H1 (cell line): ENCODE measurements at regions not wholly inside any gene's neighbourhood (a gene's known extent, or its start where the extent isn't known, plus 50 kb on each side); places are given as distances from the start of the nearest gene placed in this dataset.

Source experiments
- CTCF ChIA-PET: fragments of 300-600 bp; sonication (Branson Sonifier 250); formaldehyde crosslinking; loops from one replicate; lab custom pipeline; 2021; ENCODE audit not compliant: partially characterized antibody; lab: Charles Lee
- POLR2A ChIA-PET: fragments of 300-600 bp; sonication (Branson Sonifier 250); formaldehyde crosslinking; loops from one replicate; lab custom pipeline; 2021; ENCODE audit warnings: inconsistent platforms; ENCODE audit not compliant: partially characterized antibody; lab: Charles Lee
- DNase-seq, 2 experiments: peaks; one replicate each; pipeline versions ENCODE4 v3.0.0 to v3.0.0-alpha.2; 2010 to 2022; ENCODE audit warnings: low spot score in 2 of 2, low read depth in 1 of 2, mixed read lengths in 1 of 2
- FAIRE-seq: peaks from 2 replicates; lab custom pipeline; 2011; peaks lifted over from hg19 to GRCh38; lab: Jason Lieb, UNC
- H2AFZ ChIP-seq: 2 replicates; pipeline ENCODE4 v1.8.1; 2012; ENCODE audit warnings: low read length, inconsistent platforms
- H2AK5ac ChIP-seq: 2 replicates; pipeline ENCODE4 v1.6.1; 2013; ENCODE audit warnings: low read depth, low read length
- H2BK120ac ChIP-seq: replicated peaks from 2 replicates; pipeline ENCODE3; 2013; ENCODE audit warnings: low read depth, low read length, inconsistent platforms
- H2BK12ac ChIP-seq: 2 replicates; pipeline ENCODE4 v1.6.1; 2013; ENCODE audit warnings: low read depth, low read length
- H2BK15ac ChIP-seq: 2 replicates; pipeline ENCODE4 v1.6.1; 2013; ENCODE audit warnings: low read length
- H2BK20ac ChIP-seq: 2 replicates; pipeline ENCODE4 v1.6.1; 2013; ENCODE audit warnings: low read length
- H2BK5ac ChIP-seq: 2 replicates; pipeline ENCODE4 v1.6.1; 2013; ENCODE audit warnings: low read depth, low read length
- H3K14ac ChIP-seq: 2 replicates; pipeline ENCODE4 v1.6.1; 2013; ENCODE audit warnings: inconsistent platforms; ENCODE audit not compliant: insufficient read length
- H3K18ac ChIP-seq: 2 replicates; pipeline ENCODE4 v1.6.1; 2013; ENCODE audit warnings: low read length; ENCODE audit errors: extremely low read depth
- H3K23ac ChIP-seq: 2 replicates; pipeline ENCODE4 v1.6.1; 2013; ENCODE audit warnings: inconsistent platforms; ENCODE audit not compliant: insufficient read length
- H3K23me2 ChIP-seq: 2 replicates; pipeline ENCODE4 v1.6.1; 2013; ENCODE audit warnings: low read depth, low read length
- H3K27ac ChIP-seq: 2 replicates; pipeline ENCODE4 v1.6.1; 2011; ENCODE audit warnings: low read depth, low read length, inconsistent platforms
- H3K27me3 ChIP-seq, 4 experiments: replicated peaks in 1 of 4; 1 replicate in 1 of 4; 2 replicates in 3 of 4; pipeline versions ENCODE4 v1.6.1 to v1.8.1; 2011 to 2013; ENCODE audit warnings: low read length in 3 of 4, mild to moderate bottlenecking in 3 of 4, inconsistent platforms in 2 of 4, mixed read lengths in 2 of 4, moderate library complexity in 1 of 4; ENCODE audit not compliant: control insufficient read depth in 3 of 4, insufficient read depth in 3 of 4; ENCODE audit errors: extremely low read depth in 1 of 4
- H3K36me3 ChIP-seq, 4 experiments: 2 replicates each; pipeline versions ENCODE4 v1.6.1 to v1.8.1; 2011 to 2013; ENCODE audit warnings: mild to moderate bottlenecking in 4 of 4, low read length in 3 of 4, moderate library complexity in 2 of 4, control low read depth in 1 of 4, inconsistent platforms in 1 of 4; ENCODE audit not compliant: insufficient read depth in 4 of 4, control insufficient read depth in 2 of 4
- H3K4ac ChIP-seq: replicated peaks from 2 replicates; pipeline ENCODE3; 2013; ENCODE audit warnings: low read length, low read depth, mixed read lengths, inconsistent platforms; ENCODE audit not compliant: insufficient read length
- H3K4me1 ChIP-seq, 4 experiments: replicated peaks in 1 of 4; 1 replicate in 1 of 4; 2 replicates in 3 of 4; pipeline versions ENCODE4 v1.6.1 to v1.8.1; 2011 to 2013; ENCODE audit warnings: low read length in 3 of 4, inconsistent platforms in 2 of 4, mixed read lengths in 1 of 4; ENCODE audit not compliant: insufficient read depth in 4 of 4, control insufficient read depth in 3 of 4
- H3K4me2 ChIP-seq, 2 experiments: 2 replicates each; pipeline versions ENCODE4 v1.6.1 to v1.8.1; 2011 to 2013; ENCODE audit warnings: low read depth in 2 of 2, low read length in 2 of 2, control low read depth in 1 of 2, inconsistent platforms in 1 of 2, mild to moderate bottlenecking in 1 of 2; ENCODE audit not compliant: insufficient read depth in 1 of 2
- H3K4me3 ChIP-seq, 4 experiments: fragments of 200-600, 300-600 bp in 1 of 4; sonication (generic), shearing (Covaris generic), sonication (Bioruptor Twin) in 1 of 4; 2 replicates each; pipeline versions ENCODE4 v1.5.1 to v1.8.1; 2011 to 2016; ENCODE audit warnings: low read length in 4 of 4, low read depth in 3 of 4, control low read depth in 2 of 4, inconsistent platforms in 2 of 4, mild to moderate bottlenecking in 2 of 4, mixed read lengths in 1 of 4, moderate library complexity in 1 of 4; ENCODE audit not compliant: insufficient read depth in 2 of 4; ENCODE audit errors: extremely low read depth in 1 of 4
- H3K56ac ChIP-seq: replicated peaks from 2 replicates; pipeline ENCODE3; 2013; ENCODE audit warnings: low read depth, mild to moderate bottlenecking, mixed read lengths, low read length, inconsistent platforms; ENCODE audit not compliant: insufficient read length
- H3K79me1 ChIP-seq: 2 replicates; pipeline ENCODE4 v1.6.1; 2013; ENCODE audit warnings: low read depth, low read length, control low read depth
- H3K79me2 ChIP-seq, 2 experiments: 2 replicates each; pipeline versions ENCODE4 v1.6.1 to v1.8.1; 2012 to 2013; ENCODE audit warnings: low read length in 2 of 2, mild to moderate bottlenecking in 2 of 2, inconsistent platforms in 1 of 2; ENCODE audit not compliant: insufficient read depth in 2 of 2, control insufficient read depth in 1 of 2
- H3K9ac ChIP-seq, 4 experiments: replicated peaks in 1 of 4; 1 replicate in 1 of 4; 2 replicates in 3 of 4; pipeline versions ENCODE4 v1.6.1 to v1.8.1; 2011 to 2013; ENCODE audit warnings: low read depth in 3 of 4, low read length in 3 of 4, control low read depth in 2 of 4, mild to moderate bottlenecking in 2 of 4, moderate library complexity in 2 of 4, inconsistent platforms in 1 of 4; ENCODE audit errors: extremely low read depth in 1 of 4
- H3K9me3 ChIP-seq, 2 experiments: 2 replicates each; pipeline versions ENCODE4 v1.6.1 to v1.8.1; 2012 to 2013; ENCODE audit warnings: mild to moderate bottlenecking in 2 of 2, moderate library complexity in 2 of 2, control low read depth in 1 of 2, inconsistent platforms in 1 of 2, low read depth in 1 of 2, low read length in 1 of 2, mixed read lengths in 1 of 2; ENCODE audit not compliant: insufficient read depth in 2 of 2
- H4K20me1 ChIP-seq, 2 experiments: replicated peaks in 1 of 2; 2 replicates each; pipeline versions ENCODE3 to v1.8.1; 2011 to 2013; ENCODE audit warnings: inconsistent platforms in 2 of 2, low read length in 2 of 2, mild to moderate bottlenecking in 1 of 2; ENCODE audit not compliant: insufficient read depth in 2 of 2, control insufficient read depth in 1 of 2
- H4K5ac ChIP-seq: 2 replicates; pipeline ENCODE4 v1.6.1; 2013; ENCODE audit warnings: low read length, low read depth, mixed read lengths, inconsistent platforms; ENCODE audit not compliant: insufficient read length
- H4K8ac ChIP-seq: 2 replicates; pipeline ENCODE4 v1.8.0; 2013; ENCODE audit warnings: mild to moderate bottlenecking, moderate library complexity, low read length, inconsistent platforms; ENCODE audit not compliant: insufficient read depth; ENCODE audit errors: extremely low read depth
- H4K91ac ChIP-seq: replicated peaks from 2 replicates; pipeline ENCODE3; 2013; ENCODE audit warnings: low read length, mixed read lengths, inconsistent platforms; ENCODE audit not compliant: insufficient read length
- BRCA1 ChIP-seq: IDR thresholded peaks from 2 replicates; pipeline ENCODE4 v1.6.1; 2012; ENCODE audit warnings: low read depth, low read length, improper control_type of control experiment
- CEBPB ChIP-seq: IDR thresholded peaks from 2 replicates; pipeline ENCODE4 v1.6.1; 2012; ENCODE audit warnings: low read depth, low read length
- CHD1 ChIP-seq: IDR thresholded peaks from 2 replicates; pipeline ENCODE4 v1.6.1; 2012; ENCODE audit warnings: low read depth, low read length, improper control_type of control experiment
- GABPA ChIP-seq: IDR thresholded peaks from 2 replicates; pipeline ENCODE4 v1.6.1; 2011; ENCODE audit warnings: mild to moderate bottlenecking, low read length, moderate library complexity, borderline replicate concordance; ENCODE audit not compliant: insufficient read depth
- HDAC2 ChIP-seq, 2 experiments: fragments of 300-600 bp in 1 of 2; sonication (generic) in 1 of 2; IDR thresholded peaks; 2 replicates each; pipeline ENCODE4 v1.6.1; 2011 to 2012; ENCODE audit warnings: low read depth in 2 of 2, low read length in 2 of 2, mild to moderate bottlenecking in 2 of 2, moderate library complexity in 2 of 2, borderline replicate concordance in 1 of 2, inconsistent platforms in 1 of 2
- JUND ChIP-seq: IDR thresholded peaks from 2 replicates; pipeline ENCODE4 v1.6.1; 2011; ENCODE audit warnings: mild to moderate bottlenecking, improper control_type of control experiment, low read length
- KDM5A ChIP-seq: fragments of 200-600 bp; IDR thresholded peaks from 2 replicates; pipeline ENCODE4 v1.7.1; 2012; ENCODE audit warnings: mild to moderate bottlenecking, low read length, inconsistent platforms, mixed read lengths
- MAFK ChIP-seq: IDR thresholded peaks from 2 replicates; pipeline ENCODE4 v1.6.1; 2012; ENCODE audit warnings: low read depth, mild to moderate bottlenecking, improper control_type of control experiment, low read length
- POLR2AphosphoS5 ChIP-seq: IDR thresholded peaks from 2 replicates; pipeline ENCODE4 v1.6.1; 2011; ENCODE audit warnings: low read depth, low read length
- SAP30 ChIP-seq: fragments of 300-600 bp; sonication (generic); IDR thresholded peaks from 2 replicates; pipeline ENCODE4 v1.7.1; 2012; ENCODE audit warnings: low read length, moderate library complexity, mild to moderate bottlenecking, inconsistent platforms; ENCODE audit not compliant: insufficient read depth, insufficient replicate concordance
- SRF ChIP-seq: IDR thresholded peaks from 2 replicates; pipeline ENCODE4 v1.6.1; 2011; ENCODE audit warnings: mild to moderate bottlenecking, low read depth, low read length, moderate library complexity
- TEAD4 ChIP-seq: IDR thresholded peaks from 2 replicates; pipeline ENCODE4 v1.6.1; 2012; ENCODE audit warnings: low read depth, low read length, inconsistent platforms, mixed read lengths
- USF2 ChIP-seq: IDR thresholded peaks from 2 replicates; pipeline ENCODE4 v1.6.1; 2011; ENCODE audit warnings: low read length, improper control_type of control experiment
- ZNF274 ChIP-seq: IDR thresholded peaks from 2 replicates; pipeline ENCODE4 v1.7.0; 2012; ENCODE audit warnings: low read length, borderline replicate concordance; ENCODE audit errors: extremely low read depth
- TF ChIP-seq, protein P1 (sequence below): IDR thresholded peaks from 2 replicates; pipeline ENCODE4 v1.6.1; 2012; ENCODE audit warnings: inconsistent platforms

- H4K91ac ChIP-seq, result no peak overlapping the region
- no peak for TF ChIP-seq JUND
- no peak for TF ChIP-seq CHD1
- TF ChIP-seq TEAD4, result no peak
- no peak for TF ChIP-seq KDM5A
- no peak for TF ChIP-seq MAFK
- TF ChIP-seq HDAC2 (IDR thresholded peaks at IDR 0.05; ENCODE audit: borderline replicate concordance in 1 of 2, low read depth in 2 of 2, low read length in 2 of 2), result no peak
- TF ChIP-seq POLR2AphosphoS5, result no peak
- TF ChIP-seq, protein P1, sequence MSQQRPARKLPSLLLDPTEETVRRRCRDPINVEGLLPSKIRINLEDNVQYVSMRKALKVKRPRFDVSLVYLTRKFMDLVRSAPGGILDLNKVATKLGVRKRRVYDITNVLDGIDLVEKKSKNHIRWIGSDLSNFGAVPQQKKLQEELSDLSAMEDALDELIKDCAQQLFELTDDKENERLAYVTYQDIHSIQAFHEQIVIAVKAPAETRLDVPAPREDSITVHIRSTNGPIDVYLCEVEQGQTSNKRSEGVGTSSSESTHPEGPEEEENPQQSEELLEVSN, result no peak
- TF ChIP-seq SAP30, result no peak
- TF ChIP-seq SRF, result no peak
- no peak for TF ChIP-seq USF2
- no peak for TF ChIP-seq GABPA
- TF ChIP-seq ZNF274, result no peak
- no peak for TF ChIP-seq CEBPB
- TF ChIP-seq BRCA1, result no peak
Measured at GRCh38 chr13:91151921-91152320, 195.6 kb upstream of the MIR17HG start.

More at GRCh38 chr13:91151921-91152320, 195.6 kb upstream of the MIR17HG start:
- no peak overlapping the region for H3K23ac ChIP-seq
- no peaks in the 10 kb centered on the region for H3K23me2 ChIP-seq
- H2BK20ac ChIP-seq, result no peak overlapping the region
- H3K4me1 ChIP-seq, result peaks cover 0 to 6% (median 4%) of the 10 kb centered on the region in 4 experiments; a peak in 4 of 7 replicates
- no peak overlapping the region for H2BK12ac ChIP-seq
- POLR2A ChIA-PET, result no interaction called here
- CTCF ChIA-PET, result interaction anchor here (0.7 to 1.7 kb wide), 8 partner anchors 8 to 93 kb away, joined by 3 to 4 read pairs (median 3); no protein-coding TSS in a partner anchor
- H2BK5ac ChIP-seq, result no peak overlapping the region
- H2AFZ ChIP-seq, result no peak overlapping the region
- H3K4ac ChIP-seq, result no peak overlapping the region
- no peak overlapping the region for H2AK5ac ChIP-seq
- FAIRE-seq, result no peak
- no peak overlapping the region for H3K4me2 ChIP-seq
- H4K8ac ChIP-seq, result no peak overlapping the region
- no peak overlapping the region for H3K18ac ChIP-seq
- H3K56ac ChIP-seq, result no peak overlapping the region
- no peak overlapping the region for H3K27ac ChIP-seq
- no peak overlapping the region for H4K5ac ChIP-seq
- H3K79me2 ChIP-seq, result no peaks in the 10 kb centered on the region
- no peak overlapping the region for H3K9ac ChIP-seq
- H3K79me1 ChIP-seq, result no peaks in the 10 kb centered on the region
- H3K9me3 ChIP-seq, result no peaks in the 10 kb centered on the region
- no peaks in the 10 kb centered on the region for H3K36me3 ChIP-seq
- no peak overlapping the region for H2BK15ac ChIP-seq
- no peaks in the 10 kb centered on the region for H3K27me3 ChIP-seq
- H4K20me1 ChIP-seq, result no peaks in the 10 kb centered on the region
- H3K4me3 ChIP-seq, result no peak overlapping the region
- no peak overlapping the region for H2BK120ac ChIP-seq
- H3K14ac ChIP-seq, result no peak overlapping the region
- DNase-seq, result no peak
